GM23338 (cell line): ENCODE measurements at regions not wholly inside any gene's neighbourhood (a gene's known extent, or its start where the extent isn't known, plus 50 kb on each side); places are given as distances from the start of the nearest gene placed in this dataset.

Source experiments
- CREB1 ChIP-seq: fragments of 250-450 bp; sonication (Bioruptor Pico); IDR thresholded peaks from 2 replicates; pipeline ENCODE4 v1.5.0; 2020; ENCODE audit warnings: low read depth, mild to moderate bottlenecking, moderate library complexity
- EZH2 ChIP-seq: fragments of 200-600 bp; sonication (generic); IDR thresholded peaks from one replicate; pipeline ENCODE4 v1.8.0; 2017; ENCODE audit warnings: antibody characterized with exemption, mild to moderate bottlenecking, low read depth; ENCODE audit not compliant: unreplicated experiment
- EZH2phosphoT487 ChIP-seq: fragments of 200-600 bp; sonication (generic); IDR thresholded peaks from one replicate; pipeline ENCODE4 v1.8.1; 2018; ENCODE audit warnings: antibody characterized with exemption; ENCODE audit not compliant: unreplicated experiment
- JUNB ChIP-seq: IDR thresholded peaks from one replicate; pipeline ENCODE4 v1.6.1; 2016; ENCODE audit warnings: antibody characterized with exemption; ENCODE audit not compliant: unreplicated experiment
- NANOG ChIP-seq: IDR thresholded peaks from 2 replicates; pipeline ENCODE4 v1.6.1; 2016; ENCODE audit warnings: antibody characterized with exemption, borderline replicate concordance
- POLR2AphosphoS5 ChIP-seq: IDR thresholded peaks from 2 replicates; pipeline ENCODE4 v1.6.1; 2016; ENCODE audit warnings: antibody characterized with exemption, low read depth
- ZNF114 ChIP-seq: fragments of 250-450 bp; sonication (Bioruptor Pico); IDR thresholded peaks from 2 replicates; pipeline ENCODE4 v1.5.0; 2020; ENCODE audit warnings: mild to moderate bottlenecking, moderate library complexity
- TF ChIP-seq, protein P1 (sequence below), 2 experiments: fragments of 200-600 bp in 1 of 2; sonication (generic) in 1 of 2; conservative IDR thresholded peaks; 2 replicates each; pipeline versions ENCODE4 v1.5.1 to v1.6.1; 2016 to 2017; ENCODE audit warnings: antibody characterized with exemption in 2 of 2, low read depth in 2 of 2, mild to moderate bottlenecking in 2 of 2, moderate library complexity in 1 of 2
- TF ChIP-seq, protein P2 (sequence below): IDR thresholded peaks from one replicate; pipeline ENCODE4 v1.6.1; 2018; ENCODE audit warnings: antibody characterized with exemption; ENCODE audit not compliant: unreplicated experiment

DNA sequence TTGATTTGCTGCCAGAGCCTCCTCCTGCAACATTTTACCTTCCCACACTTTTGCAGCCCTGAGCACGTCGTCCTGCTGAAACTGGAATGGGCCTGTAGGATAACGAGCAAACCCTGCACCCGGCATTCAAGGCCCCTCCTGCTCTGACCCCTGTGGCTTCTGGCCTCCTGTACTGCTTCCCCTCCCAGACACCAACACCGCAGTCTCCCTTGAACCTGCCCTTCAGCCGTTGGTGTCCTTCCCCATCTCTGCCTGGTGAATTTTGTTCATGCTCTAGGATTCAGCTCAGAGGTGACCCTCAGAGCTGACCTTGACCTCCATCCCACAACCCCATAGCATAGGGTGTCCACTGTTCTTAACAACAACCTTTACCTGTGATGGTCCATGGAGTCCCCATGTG lies 535.1 kb downstream of the MATN1 start:
- TF ChIP-seq, protein P1, sequence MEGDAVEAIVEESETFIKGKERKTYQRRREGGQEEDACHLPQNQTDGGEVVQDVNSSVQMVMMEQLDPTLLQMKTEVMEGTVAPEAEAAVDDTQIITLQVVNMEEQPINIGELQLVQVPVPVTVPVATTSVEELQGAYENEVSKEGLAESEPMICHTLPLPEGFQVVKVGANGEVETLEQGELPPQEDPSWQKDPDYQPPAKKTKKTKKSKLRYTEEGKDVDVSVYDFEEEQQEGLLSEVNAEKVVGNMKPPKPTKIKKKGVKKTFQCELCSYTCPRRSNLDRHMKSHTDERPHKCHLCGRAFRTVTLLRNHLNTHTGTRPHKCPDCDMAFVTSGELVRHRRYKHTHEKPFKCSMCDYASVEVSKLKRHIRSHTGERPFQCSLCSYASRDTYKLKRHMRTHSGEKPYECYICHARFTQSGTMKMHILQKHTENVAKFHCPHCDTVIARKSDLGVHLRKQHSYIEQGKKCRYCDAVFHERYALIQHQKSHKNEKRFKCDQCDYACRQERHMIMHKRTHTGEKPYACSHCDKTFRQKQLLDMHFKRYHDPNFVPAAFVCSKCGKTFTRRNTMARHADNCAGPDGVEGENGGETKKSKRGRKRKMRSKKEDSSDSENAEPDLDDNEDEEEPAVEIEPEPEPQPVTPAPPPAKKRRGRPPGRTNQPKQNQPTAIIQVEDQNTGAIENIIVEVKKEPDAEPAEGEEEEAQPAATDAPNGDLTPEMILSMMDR (conservative IDR thresholded peaks at IDR 0.05; ENCODE audit: low read depth in 2 of 2), result no peak
- TF ChIP-seq EZH2, result no peak
- TF ChIP-seq, protein P2, sequence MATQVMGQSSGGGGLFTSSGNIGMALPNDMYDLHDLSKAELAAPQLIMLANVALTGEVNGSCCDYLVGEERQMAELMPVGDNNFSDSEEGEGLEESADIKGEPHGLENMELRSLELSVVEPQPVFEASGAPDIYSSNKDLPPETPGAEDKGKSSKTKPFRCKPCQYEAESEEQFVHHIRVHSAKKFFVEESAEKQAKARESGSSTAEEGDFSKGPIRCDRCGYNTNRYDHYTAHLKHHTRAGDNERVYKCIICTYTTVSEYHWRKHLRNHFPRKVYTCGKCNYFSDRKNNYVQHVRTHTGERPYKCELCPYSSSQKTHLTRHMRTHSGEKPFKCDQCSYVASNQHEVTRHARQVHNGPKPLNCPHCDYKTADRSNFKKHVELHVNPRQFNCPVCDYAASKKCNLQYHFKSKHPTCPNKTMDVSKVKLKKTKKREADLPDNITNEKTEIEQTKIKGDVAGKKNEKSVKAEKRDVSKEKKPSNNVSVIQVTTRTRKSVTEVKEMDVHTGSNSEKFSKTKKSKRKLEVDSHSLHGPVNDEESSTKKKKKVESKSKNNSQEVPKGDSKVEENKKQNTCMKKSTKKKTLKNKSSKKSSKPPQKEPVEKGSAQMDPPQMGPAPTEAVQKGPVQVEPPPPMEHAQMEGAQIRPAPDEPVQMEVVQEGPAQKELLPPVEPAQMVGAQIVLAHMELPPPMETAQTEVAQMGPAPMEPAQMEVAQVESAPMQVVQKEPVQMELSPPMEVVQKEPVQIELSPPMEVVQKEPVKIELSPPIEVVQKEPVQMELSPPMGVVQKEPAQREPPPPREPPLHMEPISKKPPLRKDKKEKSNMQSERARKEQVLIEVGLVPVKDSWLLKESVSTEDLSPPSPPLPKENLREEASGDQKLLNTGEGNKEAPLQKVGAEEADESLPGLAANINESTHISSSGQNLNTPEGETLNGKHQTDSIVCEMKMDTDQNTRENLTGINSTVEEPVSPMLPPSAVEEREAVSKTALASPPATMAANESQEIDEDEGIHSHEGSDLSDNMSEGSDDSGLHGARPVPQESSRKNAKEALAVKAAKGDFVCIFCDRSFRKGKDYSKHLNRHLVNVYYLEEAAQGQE, result no peak
- no peak for TF ChIP-seq POLR2AphosphoS5
- TF ChIP-seq JUNB, result no peak
- TF ChIP-seq CREB1 (CRISPR knock-in tag), result no peak
- no peak for TF ChIP-seq ZNF114
- TF ChIP-seq EZH2phosphoT487, result no peak
- no peak for TF ChIP-seq NANOG
